PC-3 (cell line): ENCODE measurements at regions not wholly inside any gene's neighbourhood (a gene's known extent, or its start where the extent isn't known, plus 50 kb on each side); places are given as distances from the start of the nearest gene placed in this dataset.

ENCODE experiments used
- EZH2 ChIP-seq: fragments of 300-600 bp; sonication (generic); IDR thresholded peaks from one replicate; pipeline ENCODE4 v1.6.1; 2017; ENCODE audit warnings: antibody characterized with exemption, mild to moderate bottlenecking, low read length; ENCODE audit not compliant: unreplicated experiment
- EZH2phosphoT487 ChIP-seq: fragments of 300-600 bp; sonication (generic); IDR thresholded peaks from 2 replicates; pipeline ENCODE4 v1.6.1; 2018; ENCODE audit warnings: mild to moderate bottlenecking, antibody characterized with exemption, low read length, borderline replicate concordance
- TF ChIP-seq, protein P1 (sequence below): fragments of 300-600 bp; sonication (generic); conservative IDR thresholded peaks from 2 replicates; pipeline ENCODE4 v1.5.1; 2017; ENCODE audit warnings: antibody characterized with exemption, low read depth, mild to moderate bottlenecking, low read length

DNA sequence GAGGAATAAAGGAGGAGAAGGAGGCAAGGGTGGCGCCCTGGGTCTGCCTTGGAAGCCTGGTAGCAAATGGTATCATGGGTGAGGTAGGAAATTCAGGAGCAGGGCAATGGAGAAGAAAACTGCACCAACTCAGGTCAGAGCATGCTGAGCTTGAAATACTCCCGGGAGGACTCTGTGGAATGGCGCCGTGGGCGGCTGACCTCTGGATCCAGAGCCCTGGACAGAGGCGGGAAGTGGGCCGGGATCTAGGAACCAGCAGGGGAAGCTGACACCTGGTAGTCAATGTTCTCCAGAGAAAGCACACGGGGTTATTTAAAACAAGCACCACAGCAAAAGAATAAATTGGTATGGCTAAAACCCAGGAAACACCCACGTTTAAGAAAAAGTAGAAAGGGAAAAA is 161.3 kb downstream of the INO80D start:
- TF ChIP-seq, protein P1, sequence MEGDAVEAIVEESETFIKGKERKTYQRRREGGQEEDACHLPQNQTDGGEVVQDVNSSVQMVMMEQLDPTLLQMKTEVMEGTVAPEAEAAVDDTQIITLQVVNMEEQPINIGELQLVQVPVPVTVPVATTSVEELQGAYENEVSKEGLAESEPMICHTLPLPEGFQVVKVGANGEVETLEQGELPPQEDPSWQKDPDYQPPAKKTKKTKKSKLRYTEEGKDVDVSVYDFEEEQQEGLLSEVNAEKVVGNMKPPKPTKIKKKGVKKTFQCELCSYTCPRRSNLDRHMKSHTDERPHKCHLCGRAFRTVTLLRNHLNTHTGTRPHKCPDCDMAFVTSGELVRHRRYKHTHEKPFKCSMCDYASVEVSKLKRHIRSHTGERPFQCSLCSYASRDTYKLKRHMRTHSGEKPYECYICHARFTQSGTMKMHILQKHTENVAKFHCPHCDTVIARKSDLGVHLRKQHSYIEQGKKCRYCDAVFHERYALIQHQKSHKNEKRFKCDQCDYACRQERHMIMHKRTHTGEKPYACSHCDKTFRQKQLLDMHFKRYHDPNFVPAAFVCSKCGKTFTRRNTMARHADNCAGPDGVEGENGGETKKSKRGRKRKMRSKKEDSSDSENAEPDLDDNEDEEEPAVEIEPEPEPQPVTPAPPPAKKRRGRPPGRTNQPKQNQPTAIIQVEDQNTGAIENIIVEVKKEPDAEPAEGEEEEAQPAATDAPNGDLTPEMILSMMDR: no peak
- TF ChIP-seq EZH2 (no peak), EZH2phosphoT487 (no peak)
